GM18502 (cell line): ENCODE measurements at regions not wholly inside any gene's neighbourhood (a gene's known extent, or its start where the extent isn't known, plus 50 kb on each side); places are given as distances from the start of the nearest gene placed in this dataset.
"Not testable (repeated sequence)": the region's sequence is repeated elsewhere in the genome, so short reads cannot be mapped to it uniquely, and the experiment has no call there.

Source experiments
- ATAC-seq: cut with Tn5 transposase; IDR thresholded peaks from one replicate; pipeline ENCODE4 v1.9.1; 2021; ENCODE audit warnings: mild to moderate bottlenecking; ENCODE audit not compliant: unreplicated experiment, poor library complexity

DNA sequence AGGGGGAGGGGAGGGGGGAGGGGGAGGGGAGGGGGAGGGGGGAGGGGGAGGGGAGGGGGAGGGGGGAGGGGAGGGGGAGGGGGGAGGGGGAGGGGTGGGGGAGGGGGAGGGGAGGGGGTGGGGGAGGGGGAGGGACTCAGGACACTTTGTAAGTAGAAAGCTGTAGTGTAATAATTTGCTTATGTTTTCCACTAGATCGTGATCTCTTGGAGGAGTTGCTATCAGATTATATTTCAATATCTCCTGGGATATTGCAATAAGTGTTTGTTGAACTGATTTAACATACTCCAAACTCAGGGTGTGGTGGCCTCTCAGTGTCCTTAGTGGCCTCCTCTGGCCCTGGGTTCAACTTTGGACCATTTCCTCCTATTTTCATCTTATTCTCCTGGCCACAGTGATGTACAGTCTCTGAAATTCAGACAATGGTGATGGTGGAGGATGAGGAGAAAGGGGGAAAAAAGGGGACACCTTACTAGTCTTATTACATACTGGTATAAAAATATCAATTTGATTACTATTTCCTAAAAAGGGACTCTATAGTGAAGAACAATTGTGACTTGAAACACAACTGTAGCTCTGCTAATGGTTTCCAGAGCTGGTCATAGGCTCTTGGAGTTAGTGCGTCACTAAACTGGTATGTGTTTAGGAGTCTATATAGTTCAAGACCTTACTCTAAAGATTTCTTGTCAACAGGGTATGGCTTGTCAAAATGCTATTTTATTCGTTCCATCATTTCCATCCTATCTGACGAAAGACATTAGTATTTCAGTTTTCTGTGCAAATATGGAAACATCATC is 89.6 kb downstream of the DDX1 start:
- ATAC-seq, result no peak

DNA sequence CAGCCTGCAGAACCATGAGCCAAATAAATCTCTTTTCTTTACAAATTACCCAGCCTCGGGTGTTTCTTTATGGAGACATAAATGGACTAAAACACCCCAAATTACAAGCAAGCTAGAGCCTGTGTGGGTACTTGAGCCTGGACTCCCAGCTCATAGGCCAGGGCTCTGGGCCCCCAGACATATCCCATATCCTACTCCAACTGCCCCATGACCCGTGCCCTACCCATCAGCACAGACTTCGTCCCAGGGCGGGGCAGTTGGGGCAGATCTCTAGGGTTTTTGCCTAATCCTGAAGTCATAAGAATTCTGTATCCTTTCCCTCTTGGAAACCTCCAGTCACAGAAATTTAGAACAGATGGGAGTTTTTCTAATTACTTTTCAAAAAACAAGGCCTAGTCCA is 90.7 kb downstream of the DDX1 start:
- ATAC-seq, result no peak

DNA sequence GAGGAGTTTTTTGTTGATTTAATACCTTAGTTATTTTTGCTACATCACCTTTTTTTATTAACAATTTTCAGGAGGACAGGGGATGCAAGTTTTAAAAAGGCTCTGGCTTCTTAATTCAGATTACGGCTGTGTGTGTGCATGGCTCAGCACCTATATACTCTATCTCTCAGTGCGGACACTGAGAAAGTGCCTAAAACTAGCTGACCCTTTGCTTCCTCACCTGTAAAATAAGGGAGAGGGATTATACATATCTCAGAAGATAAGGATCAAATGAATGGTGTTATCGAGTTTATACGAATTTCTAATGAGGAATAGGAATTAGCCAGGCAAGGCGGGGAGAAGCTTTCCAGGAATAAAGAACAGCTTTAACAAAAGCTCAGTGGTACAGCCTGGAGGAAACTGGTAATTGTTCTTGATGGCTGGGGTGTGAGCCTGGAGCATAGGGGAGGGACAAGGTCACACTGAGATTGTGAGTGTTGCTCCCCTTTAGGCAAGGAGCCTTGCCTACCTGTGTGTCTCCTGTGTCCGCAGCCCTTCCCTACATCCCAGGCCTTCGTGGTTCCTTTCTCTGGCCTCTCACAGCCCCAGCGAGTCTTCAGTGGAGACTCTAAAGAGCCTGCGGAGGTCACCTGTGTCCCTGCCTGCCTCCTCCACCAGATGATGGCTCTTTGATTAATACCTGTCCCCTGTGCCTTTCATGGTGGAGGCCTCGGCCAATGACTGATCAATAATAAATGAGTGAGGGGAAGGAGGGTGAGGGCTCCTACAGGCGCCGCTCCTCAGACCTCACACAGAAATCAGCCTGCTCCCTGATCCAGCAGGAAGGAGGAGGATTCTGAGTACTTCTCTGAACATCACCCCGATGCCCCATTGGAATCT is 92.7 kb downstream of the DDX1 start:
- no peak for ATAC-seq

DNA sequence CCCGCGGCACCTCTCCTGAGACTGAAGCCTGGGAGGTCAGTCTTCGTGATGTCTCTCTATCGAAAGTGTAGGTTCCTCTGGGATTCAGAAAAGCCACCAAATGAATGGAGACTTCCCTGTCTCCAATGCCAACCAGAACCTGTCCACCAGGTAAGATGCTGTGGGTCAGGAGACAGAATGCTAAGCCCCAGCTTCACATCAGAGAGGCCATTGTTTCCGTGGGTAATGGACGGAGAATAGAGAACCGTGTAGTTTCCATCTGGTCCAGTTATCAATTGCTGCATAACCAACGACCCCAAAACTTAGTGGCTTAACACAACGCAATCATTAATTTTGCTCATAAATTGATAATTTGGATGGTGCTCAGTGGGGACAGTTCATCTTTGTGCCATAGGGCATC is 93.5 kb downstream of the DDX1 start:
- no peak for ATAC-seq

DNA sequence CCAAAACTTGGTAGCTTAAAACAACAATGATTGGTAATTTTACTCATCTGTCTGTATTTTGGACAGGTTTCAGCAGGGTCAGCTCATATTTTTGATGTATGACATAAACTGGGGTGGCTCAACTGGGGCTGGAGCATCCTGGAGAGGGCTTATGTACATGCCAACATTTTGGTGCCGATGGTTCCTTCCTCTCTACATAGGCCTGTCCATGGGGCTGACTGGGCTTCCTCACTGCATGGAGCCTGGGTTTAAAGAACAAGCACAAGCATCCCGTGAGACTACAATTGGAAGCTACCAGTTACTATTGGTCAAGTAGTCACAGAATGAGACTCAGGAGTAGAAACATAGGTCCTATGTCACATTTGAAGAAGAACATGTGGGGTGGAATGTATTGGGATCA is 95.0 kb downstream of the DDX1 start:
- no peak for ATAC-seq

DNA sequence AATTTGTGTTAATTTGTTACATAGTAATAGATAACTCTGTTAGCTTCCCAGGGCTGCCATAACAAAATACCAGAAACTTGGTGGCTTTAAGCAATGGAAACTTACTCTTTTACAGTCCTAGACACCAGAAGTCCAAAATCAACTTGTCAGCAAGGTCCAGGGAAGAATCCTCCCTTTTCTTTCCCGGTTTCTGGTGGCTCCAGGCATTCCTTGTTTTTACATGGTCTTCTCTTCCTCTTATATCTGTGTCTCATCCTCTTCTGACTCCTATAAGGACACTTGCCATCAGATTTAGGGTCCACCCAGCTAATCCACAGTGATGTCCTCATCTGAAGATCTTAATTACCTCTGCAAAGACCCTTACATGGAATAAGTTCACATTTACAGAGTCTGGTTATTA is 95.6 kb downstream of the DDX1 start:
- ATAC-seq, result no peak

DNA sequence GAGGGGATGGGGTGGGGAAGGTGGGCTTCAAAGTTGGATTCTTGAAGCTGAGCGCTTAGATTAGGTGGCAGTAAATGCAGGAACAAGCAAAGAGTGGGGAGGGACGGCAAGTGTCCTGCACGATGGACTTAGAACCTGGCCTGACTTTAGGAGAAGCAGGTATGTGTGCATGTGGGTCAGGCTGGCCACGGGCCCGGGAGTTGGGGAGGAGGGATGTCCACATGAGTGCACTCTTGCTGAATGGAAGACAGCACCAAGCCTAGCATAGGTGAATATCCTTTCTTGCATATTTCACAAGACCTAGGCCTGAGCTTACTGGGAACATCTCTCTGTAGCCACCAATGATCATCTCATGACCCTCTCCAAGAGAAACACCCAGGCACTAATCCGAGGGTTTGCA is 96.1 kb downstream of the DDX1 start:
- ATAC-seq, result no peak

DNA sequence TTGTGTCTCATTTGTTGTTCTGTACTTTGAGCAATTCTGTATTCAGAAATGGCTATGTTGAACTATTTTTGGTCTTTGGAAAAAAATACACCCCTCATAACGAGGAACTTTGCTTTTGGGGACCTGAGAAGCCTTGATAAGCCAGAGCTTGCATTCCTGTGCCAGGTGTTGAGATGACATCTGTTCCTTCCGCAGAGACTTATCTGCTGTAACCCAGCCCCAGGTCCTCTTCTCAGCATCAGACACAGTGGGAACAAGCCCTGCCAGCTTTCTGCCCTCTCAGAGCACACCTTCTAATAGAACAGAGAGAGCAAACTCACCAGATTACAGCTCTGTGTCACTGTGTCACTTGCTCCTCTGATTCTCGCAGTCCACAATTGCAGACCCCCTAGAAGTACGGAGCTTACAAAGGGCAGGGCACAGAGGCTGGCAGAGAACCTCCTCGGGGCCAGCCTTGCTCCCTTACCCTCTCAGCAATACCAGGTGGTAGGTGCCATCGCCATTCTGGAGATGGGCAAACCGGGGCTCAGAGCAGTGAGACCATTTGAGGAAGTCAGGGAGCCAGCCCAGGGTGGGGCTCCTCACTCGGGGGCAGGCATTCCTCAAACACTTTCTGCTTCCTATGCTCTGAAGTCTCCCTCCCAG is 97.4 kb downstream of the DDX1 start:
- no peak for ATAC-seq

DNA sequence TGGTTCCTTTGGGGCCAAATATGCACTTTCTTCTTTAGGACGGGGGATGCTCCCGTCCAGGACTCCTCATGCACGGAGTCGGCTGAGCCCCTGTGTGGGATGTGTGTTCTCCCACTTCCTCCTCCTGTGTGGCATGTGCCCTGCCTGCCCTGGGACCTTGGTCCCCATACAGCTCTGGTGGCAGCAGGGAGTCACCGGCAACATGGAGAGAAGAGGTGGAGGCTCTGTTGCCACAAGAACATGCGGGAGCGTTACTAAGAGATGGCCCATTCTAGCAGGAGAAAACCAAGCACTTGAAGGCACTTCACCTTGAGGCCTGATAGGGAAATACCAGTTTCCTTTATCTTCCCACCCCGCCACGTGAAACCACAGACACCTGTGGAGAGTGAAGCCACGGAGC is 98.0 kb downstream of the DDX1 start:
- no peak for ATAC-seq

DNA sequence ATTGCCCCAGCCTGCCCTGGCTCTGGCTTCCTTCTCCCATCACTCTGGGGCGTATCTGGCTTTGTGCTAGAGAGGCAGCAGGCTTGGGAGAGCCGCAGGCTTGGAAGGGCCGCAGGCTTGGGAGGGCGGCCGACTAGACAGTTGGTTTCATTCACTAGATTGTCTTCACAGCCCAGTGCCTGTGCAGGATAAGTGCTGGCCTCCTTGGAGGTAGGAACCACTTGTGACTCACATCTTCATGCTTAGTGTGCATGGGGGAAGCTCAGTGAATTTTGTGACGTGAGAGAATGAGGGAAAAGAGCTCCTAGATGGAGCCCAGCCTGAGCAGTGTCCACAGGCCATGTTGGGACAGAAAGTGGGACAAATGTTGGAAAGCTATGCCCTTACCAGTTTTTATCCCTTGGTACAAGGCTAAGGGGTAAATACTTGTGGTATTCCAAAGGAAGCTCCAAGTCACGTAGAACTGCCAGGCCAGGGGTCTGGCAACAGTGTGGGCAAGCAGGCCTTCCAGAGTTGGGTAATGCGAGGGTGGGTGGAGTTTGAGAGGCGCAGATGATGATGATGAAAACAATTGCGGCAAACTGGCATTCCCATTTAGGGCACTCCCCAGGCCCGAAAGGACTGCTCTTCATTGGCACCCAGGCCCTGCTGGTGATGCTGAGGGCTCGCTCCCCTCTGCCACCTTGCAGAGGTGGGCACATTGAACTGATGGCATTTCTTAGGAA is 100.1 kb downstream of the DDX1 start:
- no peak for ATAC-seq

DNA sequence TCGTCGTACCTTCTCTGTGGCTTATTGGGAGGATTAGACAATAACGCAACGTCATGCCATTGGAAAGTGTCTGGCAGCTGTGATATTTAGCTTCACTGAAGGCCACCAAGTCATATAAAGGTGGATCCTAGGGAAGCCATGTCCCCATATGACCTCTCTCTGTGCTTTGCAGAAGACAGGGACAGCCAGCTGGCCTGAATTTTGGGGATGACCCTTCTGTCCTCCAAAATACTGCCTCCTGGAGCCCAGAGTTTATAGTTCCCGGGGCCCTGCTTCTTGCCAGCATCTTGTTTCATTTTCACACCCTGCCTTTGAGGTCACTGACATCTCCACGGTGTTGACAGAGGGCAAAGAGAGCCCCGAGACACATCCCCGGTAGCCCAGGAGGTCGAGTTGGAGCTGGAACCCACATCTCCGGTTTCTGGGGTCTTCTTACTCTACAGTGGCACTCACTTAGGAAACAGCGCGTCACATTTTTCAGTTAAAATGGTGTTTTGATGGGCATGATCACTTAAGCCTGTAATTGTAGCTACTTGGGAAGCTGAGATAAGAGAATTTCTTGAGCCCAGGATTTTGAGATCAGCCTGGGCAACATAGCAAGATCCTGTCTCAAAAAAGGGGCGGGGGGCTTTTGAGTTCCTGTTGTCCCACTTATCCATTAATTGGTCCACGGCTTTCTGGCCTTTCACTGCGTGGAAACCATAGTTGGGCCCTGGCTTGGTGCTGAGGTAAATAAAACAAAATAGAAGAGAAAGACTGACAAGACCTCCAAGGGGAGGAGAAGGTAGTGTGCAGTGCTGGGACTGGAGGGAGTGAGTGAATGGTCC is 101.1 kb downstream of the DDX1 start:
- ATAC-seq, result no peak

DNA sequence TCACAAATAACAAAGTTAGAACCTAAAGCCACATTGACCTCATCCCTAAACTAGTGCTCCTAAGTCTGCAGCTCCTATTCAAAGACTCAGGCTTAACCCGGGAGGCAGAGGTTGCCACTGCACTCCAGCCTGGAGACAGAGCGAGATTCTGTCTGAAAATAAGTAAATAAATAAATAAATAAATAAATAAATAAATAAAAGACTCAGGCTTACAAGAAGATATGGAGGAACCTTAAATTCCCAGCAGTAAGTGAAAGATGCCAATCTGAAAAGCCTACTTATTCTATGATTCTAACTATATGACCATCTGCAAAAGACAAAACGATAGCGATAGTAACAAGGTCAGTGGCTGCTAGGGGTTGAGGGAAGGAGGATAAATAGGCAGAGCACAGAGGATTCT is 101.7 kb downstream of the DDX1 start:
- ATAC-seq, result no peak

DNA sequence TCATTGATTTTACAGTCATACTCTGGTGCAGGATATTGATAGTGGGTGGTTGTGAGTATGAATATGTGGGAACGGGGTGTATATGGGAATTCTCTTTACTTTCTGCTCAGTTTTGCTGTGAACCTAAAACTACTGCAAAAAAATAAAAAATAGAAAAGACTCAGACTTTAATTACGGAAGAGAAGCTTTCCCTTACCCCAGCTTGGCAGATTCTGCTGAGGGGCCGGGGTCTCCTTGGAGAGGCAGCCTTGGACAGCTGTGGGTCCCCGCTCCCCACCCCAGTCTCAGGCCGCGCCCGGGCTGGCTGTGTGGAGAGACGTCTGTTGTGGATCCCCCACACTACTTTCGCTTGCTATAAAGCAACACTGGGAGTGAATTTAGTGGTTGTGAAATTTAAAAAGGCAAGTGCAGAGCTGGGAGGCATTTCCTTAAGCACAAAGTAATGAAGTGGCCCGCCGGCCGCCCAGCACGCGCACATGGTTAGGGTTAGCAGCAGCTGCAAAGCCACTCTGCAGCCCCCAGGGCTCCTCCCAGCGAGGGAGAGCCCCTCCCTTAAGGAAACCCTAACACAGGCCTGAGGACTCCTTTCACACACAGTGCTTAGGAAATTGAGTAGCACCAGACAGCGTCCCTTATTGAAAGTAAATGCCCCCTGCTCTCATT is 102.4 kb downstream of the DDX1 start:
- no peak for ATAC-seq

DNA sequence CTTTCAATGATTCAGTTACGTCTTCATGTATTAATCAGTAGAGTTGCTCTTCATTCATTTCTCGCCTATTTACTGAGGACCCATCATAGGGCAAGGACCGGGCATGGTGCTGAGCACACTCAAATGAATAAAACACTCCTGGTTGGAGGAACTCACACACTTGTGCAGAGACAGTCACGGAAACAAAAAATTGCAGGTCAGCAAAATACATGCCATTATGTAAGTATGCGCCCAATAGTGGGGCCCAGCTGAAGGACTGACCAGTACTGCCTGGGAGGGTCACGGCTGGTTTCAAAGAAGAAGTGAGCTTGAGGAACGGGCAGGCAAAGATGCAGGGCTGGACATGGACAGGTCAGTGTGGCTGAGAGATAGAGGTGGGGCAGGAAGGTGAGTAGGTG is 102.9 kb downstream of the DDX1 start:
- no peak for ATAC-seq

DNA sequence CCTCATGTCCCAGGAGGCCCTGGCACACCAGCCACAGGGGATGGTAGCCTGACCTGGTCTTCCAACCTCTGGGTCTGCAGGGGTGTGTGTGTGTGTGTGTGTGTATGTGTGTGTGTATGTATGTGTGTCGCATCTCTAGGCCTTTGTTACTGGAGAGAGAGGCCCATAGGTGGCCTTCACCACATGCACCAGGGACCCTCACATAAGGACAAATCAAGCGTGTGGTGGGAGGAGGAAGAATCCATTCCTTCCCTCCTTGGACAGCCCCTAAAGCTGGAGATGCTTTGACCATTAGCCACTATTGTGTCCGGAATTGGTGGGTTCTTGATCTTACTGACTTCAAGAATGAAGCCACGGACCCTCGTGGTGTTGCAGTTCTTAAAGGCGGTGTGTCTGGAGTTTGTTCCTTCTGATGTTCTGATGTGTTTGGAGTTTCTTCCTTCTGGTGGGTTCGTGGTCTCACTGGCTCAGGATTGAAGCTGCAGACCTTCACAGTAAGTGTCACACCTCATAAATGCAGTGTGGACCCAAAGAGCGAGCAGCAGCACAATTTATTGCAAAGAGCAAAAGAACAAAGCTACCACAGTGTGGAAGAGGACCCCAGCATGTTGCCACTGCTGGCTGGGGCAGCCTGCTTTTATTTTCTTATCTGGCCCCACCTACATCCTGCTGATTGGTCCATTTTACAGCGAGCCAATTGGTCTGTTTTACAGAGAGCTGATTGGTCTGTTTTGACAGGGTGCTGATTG is 104.1 kb downstream of the DDX1 start:
- no peak for ATAC-seq

DNA sequence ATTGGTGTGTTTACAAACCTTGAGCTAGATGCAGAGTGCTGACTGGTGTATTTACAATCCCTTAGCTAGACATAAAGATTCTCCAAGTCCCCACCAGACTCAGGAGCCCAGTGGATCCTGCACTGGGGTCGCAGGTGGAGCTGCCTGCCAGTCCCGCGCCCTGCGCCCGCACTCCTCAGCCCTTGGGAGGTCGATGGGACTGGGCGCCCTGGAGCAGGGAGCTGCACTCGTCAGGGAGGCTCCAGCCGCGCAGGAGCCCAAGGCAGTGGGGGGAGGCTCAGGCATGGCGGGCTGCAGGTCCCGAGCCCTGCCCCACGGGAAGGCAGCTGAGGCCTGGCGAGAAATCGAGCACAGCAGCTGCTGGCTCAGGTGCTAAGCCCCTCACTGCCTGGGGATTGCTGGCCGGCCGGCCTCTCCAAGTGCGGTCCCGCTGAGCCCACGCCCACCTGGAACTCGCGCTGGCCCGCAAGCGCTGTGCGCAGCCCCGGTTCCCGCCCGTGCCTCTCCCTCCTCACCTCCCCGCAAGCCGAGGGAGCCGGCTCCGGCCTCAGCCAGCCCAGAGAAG is 105.0 kb downstream of the DDX1 start:
- not testable (repeated sequence) for ATAC-seq

DNA sequence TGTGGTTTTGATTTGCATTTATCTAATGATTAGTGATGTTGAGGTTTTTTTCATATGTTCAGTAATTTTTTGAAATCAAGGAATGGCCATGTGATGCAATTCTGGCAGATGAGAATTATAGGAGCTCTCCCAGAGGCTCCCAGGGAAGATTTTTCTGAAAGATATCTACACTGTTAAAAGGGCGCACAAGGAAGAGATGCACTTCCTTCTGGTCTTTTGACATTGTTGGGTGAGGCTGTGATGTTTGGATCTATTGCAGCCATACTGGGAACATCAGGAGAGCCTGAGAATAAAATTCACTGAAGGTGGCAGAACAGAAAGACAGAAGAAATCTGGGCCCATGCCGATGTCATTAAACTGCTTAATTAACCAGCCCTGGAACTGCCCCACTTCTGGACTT is 108.5 kb downstream of the DDX1 start:
- ATAC-seq, result no peak
